ENCODE measurements at regions not wholly inside any gene's neighbourhood (a gene's known extent, or its start where the extent isn't known, plus 50 kb on each side); places are given as distances from the start of the nearest gene placed in this dataset.

DNA sequence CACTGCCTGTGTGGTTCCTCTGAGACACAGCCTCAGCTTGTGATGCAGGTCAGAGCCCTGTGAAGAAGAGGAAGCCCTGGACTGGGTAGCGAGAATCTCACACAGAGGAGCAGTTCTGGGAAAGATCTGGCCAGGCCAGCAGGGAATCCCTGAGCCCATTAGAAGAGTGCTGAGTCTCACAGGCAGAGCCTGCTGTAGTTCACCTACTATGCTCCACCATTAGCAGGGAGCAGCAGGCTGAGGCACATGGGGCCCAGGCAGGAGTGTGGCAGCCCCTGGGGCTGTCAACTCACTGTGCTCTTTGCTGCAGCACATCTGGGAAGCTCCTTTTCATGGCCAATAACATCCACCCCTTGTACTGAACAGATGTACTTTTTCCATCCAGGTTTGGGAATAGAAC, 146.8 kb upstream of the B3GAT2 start:
- DNase-seq (ENCODE audit: low read depth in 4 of 6, low spot score in 6 of 6): no peak
- no peak overlapping the region for H3K4me3 ChIP-seq (ENCODE audit: low read depth, low read length)
- no peaks in the 10 kb centered on the region for H3K36me3 ChIP-seq (ENCODE audit: control insufficient read depth, insufficient read depth, low read length)
- WGBS (ENCODE audit: insufficient coverage): 87% methylated on average over 1 of the region's 1 CpG
- no peaks in the 10 kb centered on the region for H3K27me3 ChIP-seq (ENCODE audit: control insufficient read depth, insufficient read depth, low read length)
- H3K4me1 ChIP-seq (ENCODE audit: control insufficient read depth, insufficient read depth, low read length): peaks cover 3% of the 10 kb centered on the region
- no peaks in the 10 kb centered on the region for H3K9me3 ChIP-seq (ENCODE audit: control insufficient read depth, insufficient read depth, low read length)
- H3K27ac ChIP-seq (ENCODE audit: low read depth, low read length): no peak overlapping the region

DNA sequence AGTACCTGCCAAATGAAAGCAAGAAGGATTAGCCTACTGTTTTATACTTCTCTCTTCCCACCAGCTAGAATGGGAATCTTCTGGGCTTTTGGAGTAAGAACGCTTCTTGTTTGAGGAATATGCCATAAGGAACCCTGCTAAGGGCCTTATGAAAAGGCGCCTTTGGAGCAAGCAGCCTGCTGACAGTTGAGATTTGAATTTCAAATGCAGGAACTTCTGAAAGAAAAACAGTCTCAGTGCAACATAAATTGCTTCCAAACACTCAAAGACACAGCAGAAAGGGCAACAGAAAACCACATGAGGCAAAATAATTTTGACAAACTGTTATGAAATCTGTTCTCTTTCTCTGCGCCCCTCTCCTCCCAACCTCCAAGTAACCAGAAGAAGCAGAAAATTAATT, 149.4 kb upstream of the B3GAT2 start:
- DNase-seq (ENCODE audit: low read depth in 4 of 6, low spot score in 6 of 6): peak in 2 of 6 donors; percentile 60 to 79
- Histone ChIP-seq H3K4me3 (ENCODE audit: low read depth, low read length) (no peak overlapping the region), H3K27me3 (ENCODE audit: control insufficient read depth, insufficient read depth, low read length) (no peaks in the 10 kb centered on the region), H3K36me3 (ENCODE audit: control insufficient read depth, insufficient read depth, low read length) (no peaks in the 10 kb centered on the region), H3K9me3 (ENCODE audit: control insufficient read depth, insufficient read depth, low read length) (no peaks in the 10 kb centered on the region), H3K27ac (ENCODE audit: low read depth, low read length) (no peak overlapping the region), H3K4me1 (ENCODE audit: control insufficient read depth, insufficient read depth, low read length) (peaks cover 5% of the 10 kb centered on the region)
- 33% methylated on average over 2 of the region's 3 CpGs for WGBS (ENCODE audit: insufficient coverage)

DNA sequence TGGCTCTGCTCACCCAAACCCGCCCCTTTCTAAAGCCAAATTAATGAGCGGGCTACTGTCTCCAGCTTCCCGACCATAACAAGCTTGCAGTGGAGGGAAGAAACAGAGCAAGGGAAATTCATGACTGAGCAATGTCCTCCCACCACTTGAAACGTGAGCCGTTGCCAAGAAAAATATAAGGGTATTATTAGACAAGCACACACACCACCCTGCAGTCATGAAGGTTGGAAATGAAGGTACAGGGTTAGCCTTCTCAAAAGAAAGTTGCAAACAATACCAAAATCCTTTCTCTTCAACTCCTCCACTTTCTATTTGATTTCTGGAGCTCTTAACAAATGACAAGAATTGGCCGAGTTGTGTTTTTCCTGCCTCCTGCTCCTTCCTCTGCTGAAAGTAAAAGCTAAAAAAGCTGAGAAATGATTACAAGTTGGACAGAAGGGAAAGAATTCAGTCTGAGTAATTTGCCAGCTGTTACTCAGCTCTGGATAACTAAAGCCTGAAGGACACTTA, 151.1 kb upstream of the B3GAT2 start:
- H3K4me3 ChIP-seq (ENCODE audit: low read depth, low read length): no peak overlapping the region
- peaks cover 5% of the 10 kb centered on the region for H3K4me1 ChIP-seq (ENCODE audit: control insufficient read depth, insufficient read depth, low read length)
- 20% methylated on average over 1 of the region's 6 CpGs for WGBS (ENCODE audit: insufficient coverage)
- no peaks in the 10 kb centered on the region for H3K9me3 ChIP-seq (ENCODE audit: control insufficient read depth, insufficient read depth, low read length)
- peak overlapping the region; percentile 49 for H3K27ac ChIP-seq (ENCODE audit: low read depth, low read length)
- no peaks in the 10 kb centered on the region for H3K36me3 ChIP-seq (ENCODE audit: control insufficient read depth, insufficient read depth, low read length)
- H3K27me3 ChIP-seq (ENCODE audit: control insufficient read depth, insufficient read depth, low read length): no peaks in the 10 kb centered on the region
- DNase-seq (ENCODE audit: low read depth in 4 of 6, low spot score in 6 of 6): peak in 3 of 6 donors; percentile 20 to 73 (median 58)

DNA sequence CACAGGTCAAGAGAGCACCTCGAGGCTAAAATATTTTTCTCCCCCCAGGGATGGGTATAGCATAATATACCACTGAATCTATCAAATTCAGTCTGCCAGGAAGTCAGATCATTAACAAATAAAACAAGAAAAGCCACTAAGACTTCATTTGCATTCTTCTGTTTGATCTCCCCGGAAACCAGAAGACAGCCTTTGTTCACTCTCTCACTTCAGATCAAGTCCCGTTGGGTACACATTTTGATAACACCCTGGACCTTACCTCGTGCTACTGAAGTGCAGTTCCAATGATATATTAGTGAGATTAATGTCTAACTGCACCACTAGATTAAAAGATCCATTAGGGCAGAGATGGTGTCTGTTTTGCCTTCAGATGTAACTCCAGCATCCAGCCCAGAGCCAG, 157.7 kb upstream of the B3GAT2 start:
- no peaks in the 10 kb centered on the region for H3K36me3 ChIP-seq (ENCODE audit: control insufficient read depth, insufficient read depth, low read length)
- no peak overlapping the region for H3K27ac ChIP-seq (ENCODE audit: low read depth, low read length)
- H3K4me1 ChIP-seq (ENCODE audit: control insufficient read depth, insufficient read depth, low read length): no peaks in the 10 kb centered on the region
- WGBS (ENCODE audit: insufficient coverage): 7% methylated on average over 2 of the region's 4 CpGs
- no peaks in the 10 kb centered on the region for H3K27me3 ChIP-seq (ENCODE audit: control insufficient read depth, insufficient read depth, low read length)
- H3K4me3 ChIP-seq (ENCODE audit: low read depth, low read length): no peak overlapping the region
- no peak for DNase-seq (ENCODE audit: low read depth in 4 of 6, low spot score in 6 of 6)
- peaks cover 5% of the 10 kb centered on the region for H3K9me3 ChIP-seq (ENCODE audit: control insufficient read depth, insufficient read depth, low read length)

DNA sequence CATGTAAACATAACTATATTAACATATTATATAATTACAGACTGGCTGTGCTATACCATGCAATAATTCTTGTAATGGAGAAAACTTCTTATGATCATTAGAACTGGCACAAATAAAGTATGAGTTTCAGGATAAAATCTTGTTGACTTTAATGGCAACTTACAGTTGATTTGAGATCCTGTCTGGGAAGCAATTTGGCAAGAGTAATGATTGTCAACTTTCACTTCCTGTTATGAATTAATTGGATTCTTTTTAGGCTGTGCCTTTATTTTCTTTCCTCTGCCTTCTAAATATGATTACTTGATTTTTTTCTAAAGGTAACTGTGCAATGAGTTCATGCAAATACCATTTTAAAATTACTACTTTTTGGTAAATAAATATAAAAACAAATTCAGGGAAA, 158.1 kb upstream of the B3GAT2 start:
- Histone ChIP-seq H3K27ac (ENCODE audit: low read depth, low read length) (no peak overlapping the region), H3K4me3 (ENCODE audit: low read depth, low read length) (no peak overlapping the region), H3K9me3 (ENCODE audit: control insufficient read depth, insufficient read depth, low read length) (peaks cover 8% of the 10 kb centered on the region), H3K4me1 (ENCODE audit: control insufficient read depth, insufficient read depth, low read length) (no peaks in the 10 kb centered on the region), H3K36me3 (ENCODE audit: control insufficient read depth, insufficient read depth, low read length) (no peaks in the 10 kb centered on the region), H3K27me3 (ENCODE audit: control insufficient read depth, insufficient read depth, low read length) (no peaks in the 10 kb centered on the region)
- no peak for DNase-seq (ENCODE audit: low read depth in 4 of 6, low spot score in 6 of 6)

DNA sequence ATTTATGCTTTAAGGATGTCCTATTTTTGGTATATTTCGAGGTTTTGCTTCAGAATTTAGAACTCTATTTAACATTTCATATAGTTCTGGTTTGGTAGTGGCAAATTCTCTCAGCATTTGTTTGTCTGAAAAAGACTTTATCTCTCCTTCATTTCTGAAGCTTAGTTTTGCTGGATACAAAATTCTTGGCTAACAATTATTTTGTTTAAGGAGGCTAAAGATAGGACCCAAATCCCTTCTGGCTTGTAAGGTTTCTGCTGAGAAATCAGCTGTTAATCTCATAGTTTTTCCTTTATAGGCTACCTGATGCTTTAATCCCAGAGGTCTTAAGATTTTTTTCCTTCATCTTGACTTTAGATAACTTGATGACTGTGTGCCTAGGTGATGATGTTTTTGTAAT, 162.7 kb upstream of the B3GAT2 start:
- H3K9me3 ChIP-seq (ENCODE audit: control insufficient read depth, insufficient read depth, low read length): peaks cover 9% of the 10 kb centered on the region
- no peaks in the 10 kb centered on the region for H3K4me1 ChIP-seq (ENCODE audit: control insufficient read depth, insufficient read depth, low read length)
- H3K27me3 ChIP-seq (ENCODE audit: control insufficient read depth, insufficient read depth, low read length): no peaks in the 10 kb centered on the region
- no CpG with 5 or more reads among the region's 1 CpG for WGBS (ENCODE audit: insufficient coverage)
- DNase-seq (ENCODE audit: low read depth in 4 of 6, low spot score in 6 of 6): no peak
- no peak overlapping the region for H3K27ac ChIP-seq (ENCODE audit: low read depth, low read length)
- H3K4me3 ChIP-seq (ENCODE audit: low read depth, low read length): no peak overlapping the region
- no peaks in the 10 kb centered on the region for H3K36me3 ChIP-seq (ENCODE audit: control insufficient read depth, insufficient read depth, low read length)

DNA sequence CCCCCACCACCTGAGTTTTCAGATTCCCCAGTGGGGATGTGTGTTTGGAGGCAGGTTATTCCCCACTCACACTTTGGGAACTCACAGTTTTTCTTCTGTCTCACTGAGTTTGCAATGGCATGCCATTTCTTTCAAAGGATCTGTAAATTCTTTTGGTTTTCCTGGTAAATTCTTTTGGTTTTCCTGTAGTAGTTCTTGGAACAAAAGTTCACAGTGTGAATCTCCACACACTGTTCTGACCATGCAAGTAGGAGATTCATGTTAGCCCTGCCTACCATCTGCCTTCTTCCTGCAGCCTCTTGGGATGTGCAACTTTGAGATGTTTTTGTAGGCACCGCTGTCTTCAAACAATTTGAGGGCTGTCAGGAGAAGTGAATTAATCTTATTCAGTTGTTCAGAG, 165.6 kb upstream of the OGFRL1 start:
- H3K4me1 ChIP-seq (ENCODE audit: control insufficient read depth, insufficient read depth, low read length): no peaks in the 10 kb centered on the region
- H3K27me3 ChIP-seq (ENCODE audit: control insufficient read depth, insufficient read depth, low read length): no peaks in the 10 kb centered on the region
- peaks cover 12% of the 10 kb centered on the region for H3K9me3 ChIP-seq (ENCODE audit: control insufficient read depth, insufficient read depth, low read length)
- H3K27ac ChIP-seq (ENCODE audit: low read depth, low read length): no peak overlapping the region
- no peaks in the 10 kb centered on the region for H3K36me3 ChIP-seq (ENCODE audit: control insufficient read depth, insufficient read depth, low read length)
- WGBS (ENCODE audit: insufficient coverage): 100% methylated on average over 1 of the region's 1 CpG
- no peak for DNase-seq (ENCODE audit: low read depth in 4 of 6, low spot score in 6 of 6)
- no peak overlapping the region for H3K4me3 ChIP-seq (ENCODE audit: low read depth, low read length)

DNA sequence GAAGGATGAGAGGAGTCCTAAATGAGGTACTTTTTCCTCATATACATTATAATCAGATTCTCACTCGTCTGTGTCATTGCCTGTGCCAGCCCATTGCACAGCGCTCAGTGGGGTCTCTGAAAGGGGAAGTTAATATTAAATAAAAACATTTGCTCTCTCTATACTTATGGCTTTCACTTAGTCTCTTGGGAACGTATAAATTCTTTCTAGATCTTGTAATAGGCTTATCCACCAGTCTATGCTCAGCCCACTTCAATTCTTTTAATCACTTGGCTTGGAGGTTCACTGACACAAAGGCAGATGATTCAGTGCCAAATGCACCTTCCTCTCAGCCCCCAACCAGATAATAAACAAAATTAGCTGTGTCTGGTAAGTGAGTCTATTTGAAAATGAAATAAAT, 164.3 kb upstream of the OGFRL1 start:
- Histone ChIP-seq H3K36me3 (ENCODE audit: control insufficient read depth, insufficient read depth, low read length) (no peaks in the 10 kb centered on the region), H3K4me3 (ENCODE audit: low read depth, low read length) (no peak overlapping the region), H3K27me3 (ENCODE audit: control insufficient read depth, insufficient read depth, low read length) (no peaks in the 10 kb centered on the region), H3K27ac (ENCODE audit: low read depth, low read length) (no peak overlapping the region), H3K9me3 (ENCODE audit: control insufficient read depth, insufficient read depth, low read length) (peaks cover 9% of the 10 kb centered on the region), H3K4me1 (ENCODE audit: control insufficient read depth, insufficient read depth, low read length) (no peaks in the 10 kb centered on the region)
- peak in 1 of 6 donors; percentile 81 for DNase-seq (ENCODE audit: low read depth in 4 of 6, low spot score in 6 of 6)
- no CpG with 5 or more reads among the region's 3 CpGs for WGBS (ENCODE audit: insufficient coverage)

DNA sequence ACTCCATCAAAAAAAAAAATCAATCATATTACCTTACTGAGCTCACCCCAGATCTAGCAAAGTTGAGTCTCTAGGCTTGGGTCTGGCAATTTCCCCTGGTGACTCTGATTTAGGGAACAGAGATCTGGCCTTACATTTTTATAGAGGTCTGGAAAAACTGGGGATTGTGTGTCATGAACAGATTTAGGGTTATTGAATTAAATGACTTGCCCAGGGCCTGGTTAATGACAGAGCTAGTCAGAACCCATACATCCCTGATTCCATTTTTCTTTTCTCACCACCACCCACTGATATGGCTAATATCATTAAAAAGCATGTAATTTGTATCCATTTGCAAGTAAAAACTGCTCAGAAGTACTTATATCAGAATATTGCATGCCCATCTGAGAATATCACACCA, 163.4 kb upstream of the OGFRL1 start:
- DNase-seq (ENCODE audit: low read depth in 4 of 6, low spot score in 6 of 6): no peak
- Histone ChIP-seq H3K27me3 (ENCODE audit: control insufficient read depth, insufficient read depth, low read length) (no peaks in the 10 kb centered on the region), H3K27ac (ENCODE audit: low read depth, low read length) (no peak overlapping the region), H3K36me3 (ENCODE audit: control insufficient read depth, insufficient read depth, low read length) (no peaks in the 10 kb centered on the region), H3K9me3 (ENCODE audit: control insufficient read depth, insufficient read depth, low read length) (peaks cover 4% of the 10 kb centered on the region), H3K4me3 (ENCODE audit: low read depth, low read length) (no peak overlapping the region), H3K4me1 (ENCODE audit: control insufficient read depth, insufficient read depth, low read length) (no peaks in the 10 kb centered on the region)

DNA sequence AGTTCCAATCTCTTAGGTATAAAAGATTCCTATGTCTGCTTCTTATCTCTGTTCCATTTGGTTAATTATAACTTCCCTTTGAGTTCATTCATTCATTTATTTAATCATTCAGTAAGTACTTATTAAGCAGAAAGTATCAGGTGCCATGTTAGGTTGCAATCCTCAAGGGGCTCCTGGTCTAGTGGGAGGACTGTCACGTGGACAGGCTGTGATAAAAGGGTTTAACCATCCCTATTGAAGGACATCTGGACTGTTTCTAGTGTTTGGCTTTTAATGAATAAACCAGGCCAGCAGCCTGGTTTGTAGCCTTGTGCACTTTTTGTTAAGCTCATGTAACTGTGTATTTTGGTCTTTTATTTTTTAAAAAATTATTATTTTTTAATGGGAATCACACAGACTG, 162.1 kb upstream of the OGFRL1 start:
- no peaks in the 10 kb centered on the region for H3K27me3 ChIP-seq (ENCODE audit: control insufficient read depth, insufficient read depth, low read length)
- peaks cover 3% of the 10 kb centered on the region for H3K9me3 ChIP-seq (ENCODE audit: control insufficient read depth, insufficient read depth, low read length)
- 0% methylated on average over 1 of the region's 1 CpG for WGBS (ENCODE audit: insufficient coverage)
- no peak overlapping the region for H3K27ac ChIP-seq (ENCODE audit: low read depth, low read length)
- no peak overlapping the region for H3K4me3 ChIP-seq (ENCODE audit: low read depth, low read length)
- H3K36me3 ChIP-seq (ENCODE audit: control insufficient read depth, insufficient read depth, low read length): no peaks in the 10 kb centered on the region
- no peak for DNase-seq (ENCODE audit: low read depth in 4 of 6, low spot score in 6 of 6)
- H3K4me1 ChIP-seq (ENCODE audit: control insufficient read depth, insufficient read depth, low read length): no peaks in the 10 kb centered on the region

All from spinal cord (tissue), 9 donors.